ENCODE measurements at regions not wholly inside any gene's neighbourhood (a gene's known extent, or its start where the extent isn't known, plus 50 kb on each side); places are given as distances from the start of the nearest gene placed in this dataset.

- no peak for DNase-seq
These were observed 73.7 kb downstream of the MINAR2 start for GRCh38 chr5:129821477-129822131.

- no peak for DNase-seq
These were observed 74.0 kb upstream of the CHSY3 start for GRCh38 chr5:129830288-129830687.

GRCh38 chr5:129836321-129836720 is 67.9 kb upstream of the CHSY3 start:
- no peak for DNase-seq

GRCh38 chr5:129844764-129845163 is 59.5 kb upstream of the CHSY3 start:
- DNase-seq, result no peak

GRCh38 chr5:129852747-129853352 is 51.4 kb upstream of the CHSY3 start:
- peak; percentile 42 for DNase-seq

GRCh38 chr5:129853588-129853987 is 50.7 kb upstream of the CHSY3 start:
- no peak for DNase-seq
